ENCODE measurements at regions not wholly inside any gene's neighbourhood (a gene's known extent, or its start where the extent isn't known, plus 50 kb on each side); places are given as distances from the start of the nearest gene placed in this dataset.

DNA sequence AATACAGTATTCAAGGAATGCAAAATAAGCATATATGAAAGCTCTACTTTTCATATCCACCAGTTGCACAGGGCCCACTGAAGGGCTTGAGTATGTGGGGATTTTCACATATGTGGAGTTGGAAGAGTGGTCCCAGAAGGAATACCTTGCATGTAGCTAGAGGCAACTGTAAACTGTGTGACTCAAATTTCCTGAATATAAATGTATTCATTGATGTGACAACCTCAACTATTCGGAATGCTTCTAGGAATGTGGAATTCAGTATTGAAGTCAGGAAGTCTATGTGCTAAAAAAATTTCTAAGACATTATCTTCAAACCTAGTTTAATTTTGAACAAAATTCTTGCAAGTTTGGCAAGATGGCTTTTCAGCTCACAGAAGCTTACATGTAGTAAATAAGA is 695.5 kb upstream of the SEMA3D start (continued):
- TF ChIP-seq PHF8 (conservative IDR thresholded peaks at IDR 0.05; ENCODE audit: low read depth, low read length) (no peak), ATF2 (IDR thresholded peaks at IDR 0.05; ENCODE audit: low read length) (no peak)

Measured in H1 (cell line).